ENCODE measurements at regions not wholly inside any gene's neighbourhood (a gene's known extent, or its start where the extent isn't known, plus 50 kb on each side); places are given as distances from the start of the nearest gene placed in this dataset.
"Not testable (repeated sequence)": the region's sequence is repeated elsewhere in the genome, so short reads cannot be mapped to it uniquely, and the experiment has no call there.

DNA sequence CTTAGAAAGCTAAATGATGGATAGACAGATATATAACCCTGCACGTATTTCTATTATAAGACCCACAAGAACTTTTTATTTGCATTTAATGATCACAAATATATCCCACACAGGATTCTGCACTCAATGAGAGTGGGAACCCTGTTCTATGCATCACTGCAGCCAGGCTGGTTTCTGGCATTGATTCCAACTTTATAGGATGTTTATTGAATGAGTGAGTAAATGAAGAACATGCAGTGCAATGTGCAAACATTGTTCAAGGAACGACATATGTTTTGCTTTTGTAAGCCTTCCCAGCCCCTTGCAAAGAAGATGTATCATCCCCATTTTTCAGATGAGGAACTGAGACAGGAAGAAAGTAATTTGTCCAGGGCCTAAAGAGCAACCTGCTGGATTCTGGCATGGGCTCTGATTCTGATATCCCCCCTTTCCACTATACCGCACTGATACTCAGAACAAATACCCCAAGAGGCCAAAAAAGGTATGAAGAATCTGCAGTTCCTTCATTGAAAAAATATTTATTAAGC is 246.3 kb downstream of the LACC1 start:
- DNase-seq (ENCODE audit: low spot score): no peak

DNA sequence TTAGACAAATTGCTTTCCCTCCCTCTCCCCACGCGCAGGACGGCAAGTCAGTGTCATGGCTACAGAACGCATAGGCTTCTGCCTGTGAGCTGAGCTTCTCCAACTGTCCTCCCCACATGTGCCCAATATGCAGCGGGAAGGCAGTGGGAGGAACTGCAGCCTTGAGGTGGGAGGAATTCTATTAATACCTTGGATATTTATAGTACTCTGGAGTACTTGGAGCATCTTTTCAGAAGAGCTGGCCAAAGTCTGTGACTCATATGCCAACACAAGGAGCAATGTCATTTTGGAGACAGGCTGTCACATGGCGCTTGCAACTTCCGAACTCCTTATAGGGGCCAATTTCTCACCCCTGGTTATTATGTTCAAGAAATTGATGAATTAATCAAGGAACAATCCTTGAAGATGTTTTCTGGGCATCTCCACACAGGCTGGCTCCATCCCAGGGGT is 245.0 kb upstream of the SERP2 start:
- no peak for DNase-seq (ENCODE audit: low spot score)

DNA sequence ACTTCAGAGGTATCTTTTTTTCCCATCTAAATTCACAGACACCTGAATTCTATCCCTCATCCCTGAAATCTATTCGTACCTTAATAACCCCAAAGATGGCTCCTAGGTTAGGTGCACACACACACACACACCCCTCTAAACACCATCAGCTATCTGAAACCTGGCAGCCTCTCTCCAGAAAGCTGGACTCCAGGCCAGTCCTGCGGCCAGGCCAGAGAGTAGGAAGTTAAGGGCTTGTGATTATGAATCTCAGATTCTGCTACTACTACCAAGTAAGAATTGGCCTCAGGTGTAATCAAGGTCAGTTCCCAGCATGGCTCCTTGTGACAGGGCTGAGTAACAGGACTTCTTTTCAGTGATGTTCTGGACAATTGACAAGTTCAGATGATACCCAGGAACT is 244.2 kb upstream of the SERP2 start:
- DNase-seq (ENCODE audit: low spot score): no peak

DNA sequence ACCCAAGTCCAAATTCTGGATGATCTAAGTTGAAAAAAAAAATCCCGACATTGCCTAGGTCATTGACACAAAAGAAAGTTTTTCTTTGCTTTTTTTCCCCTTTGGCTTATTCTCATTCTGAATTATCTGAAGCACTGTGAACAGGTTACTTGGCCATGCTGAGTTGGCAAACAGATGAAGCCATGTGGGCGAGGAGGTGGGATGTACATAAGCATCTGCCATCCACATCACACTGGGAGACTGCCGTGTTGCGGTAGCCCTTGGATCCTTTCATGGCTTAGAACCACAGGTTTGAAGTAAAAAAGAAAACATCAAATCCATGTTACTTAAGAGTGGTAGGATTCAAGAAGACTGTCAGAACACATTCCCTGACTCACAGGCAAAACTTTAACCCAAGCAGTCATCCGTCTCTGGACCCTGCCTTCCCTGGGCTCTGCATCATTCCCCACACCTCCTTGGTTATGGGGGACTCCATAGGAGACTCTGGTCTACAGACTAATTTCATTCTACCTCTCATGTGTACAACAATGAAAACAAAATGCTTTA is 242.5 kb upstream of the SERP2 start:
- DNase-seq (ENCODE audit: low spot score): no peak

DNA sequence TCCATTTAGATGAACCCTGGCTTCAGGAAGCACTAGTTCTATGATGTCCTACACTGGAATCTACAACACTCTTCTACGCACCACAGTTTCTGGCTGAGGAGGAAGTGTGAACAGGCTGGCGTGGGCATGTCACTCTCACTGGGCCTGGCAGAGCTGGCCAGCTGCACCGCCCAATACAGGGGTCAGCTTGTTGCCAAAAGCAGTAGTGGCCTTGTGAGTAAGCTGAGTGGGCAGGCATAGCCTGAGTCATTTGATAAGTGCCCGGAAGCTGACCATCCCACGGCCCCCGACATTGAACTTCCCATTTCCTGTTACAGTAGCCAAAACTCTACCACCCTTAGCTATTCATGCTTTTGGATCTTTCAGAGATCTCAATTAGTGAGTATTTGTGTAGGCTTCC is 240.9 kb upstream of the SERP2 start:
- DNase-seq (ENCODE audit: low spot score): no peak

DNA sequence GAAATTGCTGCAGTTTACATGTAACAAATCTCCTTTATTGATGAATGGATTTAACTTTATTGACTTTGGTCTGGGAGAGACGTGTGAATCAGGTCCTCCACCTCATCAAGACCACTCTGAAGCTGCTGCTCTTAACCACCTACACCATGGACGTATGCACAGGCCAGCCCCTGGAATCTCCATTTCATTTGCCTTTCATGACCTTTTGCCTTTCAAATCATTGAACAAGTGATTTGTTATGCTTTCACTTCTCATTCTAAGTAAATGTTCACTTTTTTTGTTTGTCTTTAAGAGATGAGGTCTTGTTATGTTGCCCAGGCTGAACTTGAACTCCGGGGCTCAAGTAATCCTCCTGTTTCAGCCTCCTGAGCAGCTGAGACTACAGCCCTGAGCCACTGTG is 240.0 kb upstream of the SERP2 start:
- no peak for DNase-seq (ENCODE audit: low spot score)

DNA sequence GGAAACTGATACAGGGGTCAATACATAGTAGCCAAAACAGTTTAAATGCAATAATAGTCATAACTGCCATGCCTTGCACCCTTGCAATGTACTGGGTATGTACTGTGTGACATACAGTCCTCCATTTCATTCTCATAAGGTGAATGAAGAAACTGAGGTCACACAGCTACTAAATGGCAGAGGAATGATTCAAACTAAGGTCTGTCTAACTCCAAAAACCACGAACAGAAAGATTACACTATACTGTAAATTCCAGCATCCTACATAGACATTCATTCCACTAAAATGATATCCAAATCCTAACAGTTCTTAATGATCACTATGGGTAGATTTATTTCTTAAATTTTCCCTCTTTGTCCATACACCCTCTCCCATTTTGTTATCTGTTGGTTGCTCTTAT is 238.1 kb upstream of the SERP2 start:
- no peak for DNase-seq (ENCODE audit: low spot score)

DNA sequence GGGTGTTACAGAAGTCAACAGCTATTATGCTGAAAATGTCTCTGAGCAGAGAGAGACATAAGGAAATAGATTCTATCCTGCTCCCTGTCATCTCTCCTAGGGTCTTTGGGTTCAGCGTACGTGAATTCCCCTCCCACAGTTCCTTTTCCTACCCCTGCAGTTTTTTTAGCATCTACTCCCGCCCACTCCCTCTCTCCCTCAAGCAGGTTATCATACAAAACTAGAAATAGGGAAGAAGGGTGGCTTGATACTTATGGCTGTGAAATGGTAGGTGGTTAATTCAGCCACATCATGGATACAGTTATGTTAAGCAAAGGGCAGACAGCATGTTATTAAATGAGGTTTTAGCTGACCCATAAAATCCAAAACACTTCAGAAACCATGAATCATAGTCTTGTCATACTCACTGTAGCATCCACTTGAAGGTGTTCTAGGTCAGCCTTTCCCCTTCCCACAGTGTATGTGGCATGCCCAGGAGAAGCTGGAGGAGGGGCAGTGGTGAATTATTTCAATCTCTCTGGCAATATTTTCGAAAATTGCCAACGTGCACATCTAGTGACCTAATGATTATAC is 236.8 kb upstream of the SERP2 start:
- DNase-seq (ENCODE audit: low spot score): no peak

DNA sequence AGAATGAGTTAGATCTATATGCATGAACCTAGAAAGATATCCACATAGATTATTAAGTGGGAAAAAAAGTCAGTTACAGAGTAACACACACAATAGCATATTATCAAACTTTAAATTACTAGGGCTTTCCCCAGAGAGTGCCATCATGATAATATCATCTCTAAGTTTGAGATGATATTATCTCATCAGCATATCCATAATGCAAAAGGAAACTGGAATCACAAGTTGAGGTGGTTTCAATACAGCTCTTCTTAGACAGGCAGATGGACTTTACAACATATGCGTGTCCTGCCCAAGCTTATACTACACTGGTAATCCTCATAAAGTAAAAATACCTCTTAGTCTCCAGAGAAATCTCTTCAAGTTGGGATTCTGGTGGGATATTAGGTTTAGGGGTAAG is 236.2 kb upstream of the SERP2 start:
- DNase-seq (ENCODE audit: low spot score): no peak

DNA sequence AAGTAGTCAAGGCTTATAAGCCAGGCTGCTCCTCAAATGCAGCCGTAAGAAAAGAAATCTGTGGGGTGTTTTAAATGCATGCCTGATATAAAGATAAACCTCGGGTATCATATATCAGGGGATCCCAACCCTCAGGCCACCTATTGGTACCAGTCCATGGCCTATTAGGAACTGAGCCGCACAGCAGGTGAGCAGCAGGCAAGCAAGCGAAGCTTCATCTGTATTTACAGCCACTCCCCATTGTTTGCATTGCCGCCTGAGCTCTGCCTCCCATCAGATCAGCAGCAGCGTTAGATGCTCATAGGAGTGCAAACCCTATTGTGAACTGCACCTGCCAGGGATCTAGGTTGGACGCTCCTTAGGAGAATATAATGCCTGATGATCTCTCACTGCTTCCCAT is 233.5 kb upstream of the SERP2 start:
- no peak for DNase-seq (ENCODE audit: low spot score)

DNA sequence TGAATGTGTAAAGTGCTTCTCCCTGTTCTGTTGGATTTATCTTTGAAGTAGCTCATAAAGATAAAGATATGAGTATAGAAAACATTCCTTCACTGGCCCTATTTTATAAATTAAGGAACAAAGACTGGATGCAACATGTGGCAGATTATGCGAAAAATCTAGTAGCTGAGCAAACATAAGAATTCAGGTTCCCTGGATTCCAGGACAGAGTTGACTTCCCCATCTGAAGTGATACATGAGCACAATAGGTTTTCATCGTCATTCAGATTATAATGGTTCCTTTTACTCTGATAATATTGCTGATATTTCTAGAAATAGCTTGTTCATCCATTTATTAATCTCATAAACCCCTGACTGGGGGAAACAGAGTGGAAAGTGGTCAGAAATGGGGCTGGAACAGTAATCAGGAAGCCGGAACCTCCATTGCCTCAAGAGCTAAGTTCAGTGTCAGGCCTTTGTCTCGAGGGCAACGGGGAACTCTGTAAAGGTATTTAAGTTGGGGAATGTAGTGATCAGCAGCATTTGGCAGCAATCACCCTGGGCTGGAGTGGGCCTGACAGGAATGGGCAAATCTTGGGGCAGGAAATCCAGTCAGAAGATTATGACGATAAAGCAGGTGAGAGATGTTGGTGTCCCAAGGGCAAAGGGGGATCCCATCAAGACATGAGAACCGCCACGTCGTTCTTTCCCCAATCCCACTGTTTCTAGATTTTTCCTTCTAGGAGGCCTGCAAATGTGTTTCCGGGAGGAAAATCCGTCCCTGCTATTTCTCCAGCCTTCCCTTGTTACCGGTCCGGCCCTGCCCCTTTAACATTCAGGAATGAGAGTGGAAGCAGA is 232.5 kb upstream of the SERP2 start:
- no peak for DNase-seq (ENCODE audit: low spot score)

DNA sequence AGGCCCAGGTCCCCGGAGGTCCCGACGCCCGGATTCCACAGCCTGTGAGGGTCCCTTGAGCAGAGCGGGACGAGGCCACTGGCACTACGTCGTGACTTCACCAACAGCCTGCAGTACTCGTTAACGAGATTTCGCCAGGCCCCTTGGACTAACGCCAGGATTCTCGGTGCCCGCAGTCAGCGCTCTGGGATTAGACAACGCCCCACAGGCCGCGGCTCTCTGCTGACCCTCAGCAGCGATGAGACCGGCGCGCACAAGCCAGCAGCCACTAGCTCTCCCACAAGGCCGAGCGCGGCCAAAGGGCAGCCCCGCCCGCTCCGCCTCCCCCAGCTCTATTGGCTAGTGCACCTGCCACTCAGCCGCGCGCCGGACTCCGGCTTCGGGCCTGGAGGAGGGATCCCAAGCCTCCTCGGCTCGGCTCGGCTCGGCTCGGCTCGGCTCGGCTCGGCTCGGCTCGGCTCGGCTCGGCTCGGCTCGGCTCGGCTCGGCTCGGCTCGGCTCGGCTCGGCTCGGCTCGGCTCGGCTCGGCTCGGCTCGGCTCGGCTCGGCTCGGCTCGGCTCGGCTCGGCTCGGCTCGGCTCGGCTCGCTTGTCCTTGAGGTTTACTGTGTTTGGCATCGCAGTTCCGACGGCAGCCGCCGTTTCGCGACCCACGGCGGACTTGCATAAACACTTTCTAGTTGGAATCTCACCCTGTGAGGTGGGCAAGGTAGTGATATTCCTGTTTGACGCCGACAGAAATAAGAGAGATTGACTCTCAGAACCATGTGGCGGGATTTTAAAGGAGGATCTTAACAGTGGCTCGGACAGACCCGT is 231.7 kb upstream of the SERP2 start:
- DNase-seq (ENCODE audit: low spot score): peak; percentile 81

DNA sequence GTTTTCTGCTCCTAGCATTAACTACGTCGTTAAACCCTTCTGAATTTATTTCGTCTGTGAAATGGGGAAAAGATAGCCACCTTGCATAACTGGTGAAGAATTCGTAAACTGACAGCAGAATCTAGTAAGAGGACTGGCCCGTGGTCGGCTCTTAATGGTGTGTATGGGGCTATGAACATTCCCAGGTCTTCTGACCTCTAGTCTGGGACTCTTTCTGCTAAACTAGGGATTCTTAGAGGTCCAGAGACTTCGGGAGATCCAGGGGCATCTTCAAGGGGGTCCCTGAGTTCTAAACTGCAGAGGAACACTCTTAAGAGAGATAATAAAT is 231.1 kb upstream of the SERP2 start:
- no peak for DNase-seq (ENCODE audit: low spot score)

DNA sequence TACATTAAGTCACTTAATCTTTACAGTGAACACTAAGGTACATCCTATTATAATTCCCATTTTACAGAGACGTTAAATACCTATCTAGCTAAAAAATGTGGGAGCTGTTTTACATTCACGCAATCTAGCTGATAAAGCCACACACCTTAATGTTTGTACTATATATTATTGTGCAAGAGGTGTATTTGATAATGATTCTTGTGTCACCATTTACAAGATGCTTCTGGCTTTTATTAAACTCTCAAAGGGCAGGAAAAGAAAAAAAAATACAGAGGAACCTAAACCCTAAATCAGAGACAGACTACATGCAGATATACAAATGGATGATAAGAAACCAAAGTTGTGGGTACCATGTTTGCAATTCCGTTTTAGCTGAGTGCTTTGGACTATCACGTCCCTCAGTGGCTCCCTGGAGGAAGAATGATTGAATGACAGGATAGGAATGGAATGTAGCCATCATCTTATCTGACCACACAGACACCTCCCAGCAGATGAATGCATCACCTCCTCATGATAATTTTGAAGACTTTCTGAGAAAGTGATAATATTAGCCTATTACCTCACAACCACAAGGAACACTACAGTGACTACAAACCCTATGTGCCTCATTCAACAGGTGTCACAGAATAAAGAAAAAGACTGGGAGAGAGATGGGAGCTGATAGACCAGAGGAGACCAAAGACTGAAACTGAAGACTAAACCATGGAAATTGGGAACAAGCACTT is 230.5 kb upstream of the SERP2 start:
- no peak for DNase-seq (ENCODE audit: low spot score)

DNA sequence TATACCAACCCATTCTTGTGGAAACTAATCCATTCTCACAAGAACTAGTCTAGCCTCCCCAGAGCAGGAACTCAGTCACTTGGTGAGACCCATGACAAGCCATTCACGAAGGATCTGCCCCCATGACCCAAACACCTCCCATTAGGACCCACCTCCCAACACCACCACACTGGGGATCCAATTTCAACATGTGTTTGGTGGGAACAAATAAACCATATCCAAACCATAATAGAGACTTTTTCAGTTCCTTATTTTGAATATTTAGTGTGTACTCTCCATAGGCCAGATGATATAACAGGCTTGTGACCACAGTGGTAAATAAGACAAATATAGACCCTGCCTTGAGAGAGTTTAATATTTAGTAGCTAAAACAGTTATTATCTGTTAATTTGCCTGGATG is 227.5 kb upstream of the SERP2 start:
- DNase-seq (ENCODE audit: low spot score): no peak

DNA sequence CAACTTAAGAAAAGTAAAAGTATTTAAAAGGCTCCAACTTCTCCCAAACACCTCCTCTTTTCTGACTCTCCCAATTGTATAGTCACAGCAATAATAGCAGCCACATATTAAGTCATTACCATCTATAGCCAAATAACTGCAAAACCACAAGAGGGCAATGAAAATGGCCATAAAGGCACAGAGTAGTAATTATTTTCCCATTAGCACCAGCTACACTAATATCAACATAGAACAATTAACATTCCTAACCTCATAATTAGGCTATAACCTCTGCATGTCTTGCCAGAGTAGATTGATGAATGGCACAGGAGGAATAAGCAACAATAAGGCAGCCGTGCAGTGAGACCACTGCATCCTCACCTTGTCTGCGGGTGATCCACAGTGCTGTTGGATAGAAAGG is 226.4 kb upstream of the SERP2 start:
- no peak for DNase-seq (ENCODE audit: low spot score)

DNA sequence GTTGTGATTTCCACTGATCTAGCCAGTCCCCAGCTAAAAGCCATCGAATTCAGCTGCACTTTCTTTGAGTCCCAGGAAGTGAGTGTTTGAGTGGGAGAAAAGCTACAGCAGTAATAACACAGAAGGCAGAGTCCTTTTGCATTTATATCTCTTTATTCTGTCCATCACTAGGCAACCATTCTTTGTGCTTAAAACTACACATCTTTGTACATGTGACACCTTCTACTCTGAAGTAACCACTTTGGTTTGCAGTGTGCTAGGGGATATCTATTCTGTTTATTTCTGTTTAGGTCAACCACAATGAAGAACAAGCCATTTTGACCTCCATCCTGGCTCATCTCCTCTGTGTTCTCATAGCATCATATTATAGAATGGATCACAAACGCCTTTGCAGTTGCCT is 226.0 kb upstream of the SERP2 start:
- DNase-seq (ENCODE audit: low spot score): no peak

DNA sequence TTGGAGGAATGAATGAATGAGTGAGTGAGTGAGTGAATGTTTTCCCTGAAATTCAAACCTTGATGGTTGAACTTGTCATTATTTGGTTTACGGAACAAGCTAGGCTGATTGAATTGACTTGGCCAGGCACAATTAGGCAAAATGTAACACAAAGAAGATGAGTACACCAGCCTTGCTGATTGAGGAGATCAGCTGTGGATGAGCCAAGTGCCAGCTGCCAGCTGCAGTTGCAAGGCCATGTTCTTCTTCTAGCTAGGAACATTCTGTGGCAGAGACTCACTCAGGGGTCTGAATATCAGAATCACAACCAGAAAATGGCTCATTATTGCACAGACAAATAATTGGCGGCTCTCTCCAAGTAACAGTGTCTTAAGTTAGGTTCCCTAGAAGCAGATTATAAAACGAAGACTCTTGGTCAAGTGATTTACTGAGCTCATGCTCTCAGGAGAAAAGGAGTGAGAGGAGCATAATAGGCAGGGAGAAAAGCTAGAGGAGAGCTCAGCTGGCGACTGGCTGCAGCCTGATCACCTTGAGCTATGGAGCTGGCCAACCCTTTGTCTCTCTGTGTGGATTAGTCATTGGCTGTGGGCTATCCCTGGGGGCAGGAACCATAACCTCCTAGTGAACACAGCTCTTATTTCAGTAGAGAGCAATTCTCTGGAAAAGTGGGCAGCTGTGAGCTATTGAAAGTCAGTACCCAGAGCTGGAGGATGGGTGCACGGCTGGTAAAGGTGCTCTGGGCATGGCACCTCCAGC is 225.3 kb upstream of the SERP2 start:
- no peak for DNase-seq (ENCODE audit: low spot score)

DNA sequence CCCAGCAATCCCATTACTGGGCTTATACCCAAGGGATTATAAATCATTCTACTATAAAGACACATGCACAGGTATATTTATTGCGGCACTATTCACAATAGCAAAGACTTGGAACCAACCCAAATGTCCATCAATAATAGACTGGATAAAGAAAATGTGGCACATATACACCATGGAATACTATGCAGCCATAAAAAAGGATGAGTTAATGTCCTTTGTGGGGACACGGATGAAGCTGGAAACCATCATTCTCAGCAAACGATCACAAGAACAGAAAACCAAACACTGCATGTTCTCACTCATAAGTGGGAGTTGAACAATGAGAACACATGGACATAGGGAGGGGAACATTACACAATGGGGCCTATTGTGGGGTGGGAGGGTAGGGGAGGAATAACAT is 224.4 kb upstream of the SERP2 start:
- not testable (repeated sequence) for DNase-seq (ENCODE audit: low spot score)

DNA sequence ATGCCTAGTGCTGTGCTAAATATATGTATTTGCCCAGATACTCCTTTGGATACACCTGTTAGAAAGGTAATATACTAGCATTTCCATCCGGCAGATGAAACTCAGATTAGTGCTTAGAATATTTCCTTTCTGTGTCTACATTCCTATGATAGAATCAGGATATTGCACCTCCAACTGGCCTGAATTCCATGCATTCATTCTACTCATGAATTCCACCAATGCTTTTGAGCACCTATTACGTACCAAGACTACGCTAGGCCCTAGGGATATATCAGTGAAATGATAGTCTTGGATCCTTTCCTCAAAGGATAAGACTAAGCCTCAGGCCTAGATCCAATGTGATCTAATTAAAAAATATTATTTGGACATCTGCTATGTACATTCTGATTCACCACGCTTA is 223.8 kb upstream of the SERP2 start:
- DNase-seq (ENCODE audit: low spot score): no peak

DNA sequence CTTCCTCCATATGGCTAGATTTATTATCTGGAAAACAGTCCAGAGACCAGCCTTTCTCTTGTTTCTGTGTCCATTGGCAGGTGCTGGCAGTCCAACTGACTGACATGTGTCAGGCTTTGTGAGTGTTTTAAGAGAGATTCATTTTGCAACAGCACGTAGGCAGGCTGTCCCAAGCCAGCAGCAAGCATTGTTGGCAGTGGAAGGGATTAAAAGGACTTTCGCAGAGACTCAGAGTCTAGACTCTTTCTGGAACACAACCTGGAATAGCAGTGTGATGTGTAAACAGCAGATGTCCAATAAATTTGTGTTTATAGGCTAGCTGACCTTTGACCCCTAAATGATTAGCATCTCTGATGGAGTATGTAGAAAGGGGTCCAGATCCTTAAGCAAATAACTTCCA is 222.2 kb upstream of the SERP2 start:
- DNase-seq (ENCODE audit: low spot score): no peak

Measured in HuH-7 (cell line).